Left lobe of liver (tissue), 2 donors: ENCODE measurements at regions not wholly inside any gene's neighbourhood (a gene's known extent, or its start where the extent isn't known, plus 50 kb on each side); places are given as distances from the start of the nearest gene placed in this dataset.

Source experiments
- ATAC-seq: fragments of 200-7000 bp; cut with Tn5 transposase; one replicate; pipeline ENCODE4 v1.9.1; 2020; ENCODE audit warnings: mild to moderate bottlenecking, moderate library complexity
- DNase-seq: peaks from one replicate; pipeline ENCODE4 v3.0.0-alpha.2; 2020; ENCODE audit warnings: low spot score
- donor health status: DM: no; HTN: no; CAD: no; lungs with moderate emphysema.
- donor health status: DM: no; HTN: yes; CAD: no.

DNA sequence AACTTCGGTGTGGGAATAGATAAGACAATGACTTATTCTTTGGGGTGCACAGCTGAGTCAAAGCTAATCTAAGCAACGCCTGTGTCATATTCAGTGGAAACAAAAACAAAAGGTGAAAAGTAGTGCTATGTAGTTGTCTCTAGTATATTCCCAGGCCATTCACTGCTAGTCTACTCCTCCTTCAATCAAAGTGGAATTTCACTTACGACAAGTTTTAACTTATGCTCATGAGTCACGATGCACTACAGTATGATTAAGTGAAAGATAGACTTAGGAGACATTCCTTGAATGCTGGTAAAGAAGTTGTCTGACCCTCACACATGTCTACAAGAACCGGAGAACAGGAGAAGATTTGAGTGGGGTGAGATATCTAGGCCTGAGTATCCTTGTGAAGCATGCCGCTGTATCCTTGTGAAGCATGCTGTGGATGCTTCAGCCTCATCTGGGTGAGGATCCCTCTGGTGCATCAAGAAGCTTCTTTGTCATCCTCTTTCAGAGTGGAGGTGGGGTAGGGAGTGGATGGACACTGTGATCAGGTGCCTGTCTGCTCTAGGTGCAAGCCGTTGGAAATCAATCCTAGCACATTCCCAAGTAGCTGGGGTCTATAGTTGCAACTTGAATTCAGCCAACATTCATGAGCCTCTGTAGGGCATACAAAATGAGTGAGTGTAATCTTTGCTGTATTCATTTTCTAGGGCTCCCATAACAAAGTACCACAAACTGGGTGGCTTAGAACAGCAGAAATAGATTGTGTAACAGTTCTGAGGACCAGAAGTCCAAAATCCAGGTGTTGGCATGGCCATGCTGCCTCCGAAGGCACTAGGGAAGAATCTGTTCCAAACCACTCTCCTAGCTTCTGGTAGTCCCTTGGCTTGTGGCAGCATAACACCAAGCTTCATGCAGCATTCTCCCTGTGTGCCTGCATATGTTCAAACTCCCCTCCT, 173.5 kb upstream of the FN1 start:
- no peak for DNase-seq
- ATAC-seq = peak; percentile 88

DNA sequence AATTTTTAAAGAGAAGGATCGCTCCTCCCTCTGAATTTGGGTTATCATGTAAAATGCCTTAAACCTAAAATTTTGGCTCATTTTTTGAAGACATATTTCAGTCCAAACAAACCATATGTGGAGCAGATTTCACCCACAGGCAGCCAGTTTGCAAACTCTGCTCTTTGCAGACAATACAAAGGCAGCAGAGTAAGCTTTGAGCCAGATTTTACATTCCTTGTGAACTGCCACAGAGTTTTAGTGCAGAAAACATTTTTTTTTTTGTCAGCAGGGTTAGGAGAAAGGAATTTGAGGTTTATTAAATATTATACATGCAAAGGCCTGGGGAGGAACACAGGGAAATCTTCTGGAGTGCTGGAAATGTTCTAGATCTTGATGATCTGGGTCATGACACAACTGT, 171.9 kb upstream of the FN1 start:
- ATAC-seq = no peak
- no peak for DNase-seq

DNA sequence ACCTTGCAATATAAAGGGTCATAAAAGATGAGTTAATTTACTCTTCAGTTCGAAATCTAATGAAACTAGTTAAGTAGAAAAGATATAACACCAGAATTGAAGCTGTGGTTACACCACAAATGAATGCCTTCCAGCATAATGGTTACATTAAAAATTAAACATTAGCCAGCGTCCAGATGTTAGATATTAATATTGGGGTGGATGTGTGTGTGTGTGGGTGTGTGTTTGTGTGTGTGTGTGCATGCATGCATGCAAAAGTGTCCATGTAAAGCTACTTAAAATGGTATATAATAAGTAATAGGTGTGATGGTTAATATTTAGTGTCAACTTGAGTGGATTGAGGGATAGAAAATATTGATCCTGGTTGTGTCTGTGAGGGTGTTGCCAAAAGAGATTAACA, 170.4 kb upstream of the FN1 start:
- no peak for ATAC-seq

DNA sequence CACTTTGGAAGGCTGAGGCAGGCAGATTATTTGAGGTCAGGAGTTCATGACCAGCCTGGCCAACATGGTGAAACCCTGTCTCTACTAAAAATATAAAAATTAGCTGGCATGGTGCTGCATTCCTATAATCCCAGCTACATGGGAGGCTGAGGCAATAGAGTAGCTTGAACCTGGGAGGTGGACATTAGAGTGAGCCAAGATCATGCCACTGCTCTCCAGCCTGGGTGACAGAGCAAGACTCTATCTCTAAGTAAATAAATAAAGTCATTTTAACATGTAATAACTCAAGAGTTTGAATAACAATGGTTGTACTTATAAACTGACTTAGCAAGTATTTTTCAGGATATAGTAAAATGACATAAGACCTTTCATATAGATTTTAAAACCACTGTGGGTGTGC, 169.3 kb upstream of the FN1 start:
- ATAC-seq (peak; percentile 29), DNase-seq (no peak)

More for the DNA sequence above, 170.4 kb upstream of the FN1 start:
- DNase-seq = no peak

DNA sequence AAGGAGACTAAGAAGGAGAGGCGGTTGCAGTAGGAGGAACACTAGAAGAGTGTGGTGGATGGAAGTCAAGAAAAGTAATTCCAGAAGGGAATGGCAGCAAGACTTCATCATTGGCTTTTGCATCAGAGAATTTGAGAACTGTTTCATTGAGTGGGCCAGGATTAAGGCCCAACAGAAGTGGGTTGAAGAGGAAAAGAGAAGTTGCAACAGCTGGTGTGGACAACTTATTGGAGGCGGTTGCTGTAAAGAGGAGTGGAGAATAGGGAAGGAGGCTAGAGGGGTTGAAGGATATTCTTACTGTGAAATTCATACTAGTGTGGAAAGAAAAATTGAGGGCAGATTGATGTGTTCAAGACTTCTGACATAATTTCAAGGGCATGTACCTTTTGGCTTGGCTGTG, 168.7 kb upstream of the FN1 start:
- no peak for DNase-seq
- ATAC-seq = no peak

DNA sequence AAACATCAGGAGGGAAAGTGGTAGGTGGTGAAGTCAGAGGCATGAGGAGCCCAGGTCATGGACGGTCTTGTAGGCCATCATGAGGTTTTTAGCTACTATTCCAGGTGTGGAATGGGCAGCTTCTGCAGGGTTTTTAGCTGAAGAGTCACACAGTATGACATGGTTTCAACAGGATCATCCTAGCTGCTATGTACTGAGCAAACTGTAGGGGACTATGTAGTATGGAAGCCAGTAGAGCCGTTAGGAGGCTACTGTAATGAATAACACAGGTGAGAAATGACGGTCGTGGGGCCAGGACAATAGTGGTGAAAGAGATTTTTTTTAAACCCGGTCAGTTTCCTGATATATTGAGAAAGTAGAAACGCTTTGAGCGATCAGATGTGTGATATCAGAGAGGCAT, 167.6 kb upstream of the FN1 start:
- no peak for DNase-seq
- no peak for ATAC-seq

DNA sequence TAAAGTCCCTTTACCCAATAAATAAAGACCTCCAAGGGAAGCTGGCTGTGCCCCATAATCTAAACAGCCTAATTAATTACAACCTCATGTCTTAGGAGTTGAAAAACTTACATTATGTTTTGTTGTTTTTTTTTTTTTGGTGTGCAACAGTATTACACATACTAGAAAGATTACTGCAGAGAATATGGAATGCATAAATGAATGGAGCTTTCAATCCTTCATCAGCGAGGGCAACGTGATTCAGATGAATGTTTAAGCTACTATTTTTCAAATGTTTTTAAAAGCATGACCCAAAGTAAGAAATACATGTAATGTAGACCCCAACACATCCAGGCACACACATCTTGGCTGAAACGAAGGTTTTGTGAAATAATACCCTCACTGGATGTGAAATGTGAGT, 167.1 kb upstream of the FN1 start:
- no peak for ATAC-seq
- DNase-seq = no peak

DNA sequence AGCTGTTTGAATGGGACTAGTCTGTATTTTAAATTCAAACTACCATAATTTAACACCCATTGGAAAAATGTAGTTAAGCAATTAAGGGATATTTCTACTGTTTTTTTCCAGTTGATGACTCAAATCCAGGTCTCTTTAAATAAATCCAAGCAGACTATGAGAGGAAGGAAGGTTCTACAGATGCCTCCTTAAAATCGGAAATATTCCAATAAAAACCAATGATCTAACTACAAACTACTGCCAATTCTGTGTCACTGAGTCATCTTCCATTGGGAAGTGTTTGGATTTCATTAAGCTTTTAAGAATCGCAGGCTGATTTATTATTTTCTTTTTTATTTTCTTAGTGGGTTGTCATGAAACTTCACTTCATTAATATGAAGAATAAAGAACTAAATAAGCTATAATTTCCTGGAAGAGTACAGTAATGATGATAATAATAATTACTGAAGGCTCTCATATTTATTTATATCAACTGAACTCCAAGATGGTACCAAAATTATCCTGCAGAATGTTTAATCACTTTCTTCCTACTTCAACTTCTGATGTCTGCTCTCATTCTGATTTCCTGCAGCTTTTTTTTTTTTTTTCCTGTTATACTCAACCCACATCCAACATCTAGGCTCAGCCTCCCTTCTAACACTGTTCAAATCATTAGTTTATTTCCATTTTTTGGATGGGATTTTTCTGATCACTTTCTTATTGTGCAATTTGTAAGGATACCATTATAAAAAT, 166.3 kb upstream of the FN1 start:
- DNase-seq (no peak), ATAC-seq (no peak)

DNA sequence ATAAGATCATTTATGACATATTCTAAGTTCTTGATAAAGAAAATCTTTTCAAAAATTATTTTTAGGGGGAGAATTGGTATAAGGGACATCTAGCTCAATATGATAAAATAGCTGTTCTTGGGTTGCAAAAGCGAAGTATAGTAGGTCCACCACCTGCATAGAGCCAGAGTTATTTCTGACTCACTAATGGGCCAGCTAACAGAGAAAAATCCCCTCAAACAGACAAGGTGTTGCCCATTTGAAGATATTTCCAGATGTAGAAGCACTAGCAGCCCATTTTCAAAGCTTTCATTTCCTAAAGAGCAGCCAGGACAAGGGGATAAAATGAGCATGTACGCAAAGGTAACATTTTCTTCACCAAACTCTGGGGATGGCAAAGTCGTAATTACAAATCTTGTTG, 165.7 kb upstream of the FN1 start:
- DNase-seq (no peak), ATAC-seq (no peak)

DNA sequence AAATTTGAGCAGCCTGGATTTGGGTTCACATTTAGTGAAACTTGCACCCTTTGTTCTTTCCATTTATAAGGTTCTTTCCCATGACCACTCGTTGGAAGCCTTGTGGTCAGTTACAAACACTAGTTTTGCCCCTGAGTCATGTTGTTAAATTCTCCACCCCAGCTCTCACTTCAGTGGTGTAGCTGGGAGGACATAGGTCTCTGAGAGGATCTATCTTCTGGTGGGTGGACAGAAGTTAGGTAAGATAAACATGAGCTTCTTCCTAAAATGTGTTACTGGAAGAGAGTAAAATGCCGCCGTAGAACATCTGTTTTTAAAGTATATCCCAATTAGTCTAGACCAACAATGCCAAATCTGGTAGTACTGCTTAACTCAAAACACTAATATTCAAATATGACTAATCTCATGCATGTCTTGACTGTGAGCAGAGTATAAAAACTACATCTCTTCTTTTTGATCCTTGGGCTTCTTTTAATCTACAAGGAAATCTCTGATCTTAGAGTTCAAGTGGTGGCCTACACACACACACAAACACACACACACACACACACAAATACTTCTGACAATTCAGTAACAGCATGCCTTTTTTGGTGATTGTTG, 162.6 kb upstream of the FN1 start:
- DNase-seq (no peak), ATAC-seq (no peak)

DNA sequence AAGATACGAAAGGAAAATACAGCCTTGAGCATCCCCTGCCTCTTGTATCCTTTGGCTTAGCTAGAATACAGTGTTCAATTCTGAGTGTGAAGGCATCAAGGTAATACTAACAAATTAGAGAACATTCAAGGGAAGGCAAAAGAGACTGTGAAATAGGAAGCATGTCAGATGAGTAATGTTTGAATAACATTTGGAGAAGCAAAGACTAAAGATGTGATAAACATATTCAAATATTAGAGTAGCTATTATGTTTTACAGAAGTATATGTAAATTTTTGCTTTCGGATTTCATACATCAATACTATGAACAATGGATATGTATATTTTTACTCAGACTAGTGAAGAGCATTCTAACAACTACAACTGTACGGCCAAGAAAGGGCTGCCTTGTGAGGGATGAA, 161.7 kb upstream of the FN1 start:
- ATAC-seq = no peak

DNA sequence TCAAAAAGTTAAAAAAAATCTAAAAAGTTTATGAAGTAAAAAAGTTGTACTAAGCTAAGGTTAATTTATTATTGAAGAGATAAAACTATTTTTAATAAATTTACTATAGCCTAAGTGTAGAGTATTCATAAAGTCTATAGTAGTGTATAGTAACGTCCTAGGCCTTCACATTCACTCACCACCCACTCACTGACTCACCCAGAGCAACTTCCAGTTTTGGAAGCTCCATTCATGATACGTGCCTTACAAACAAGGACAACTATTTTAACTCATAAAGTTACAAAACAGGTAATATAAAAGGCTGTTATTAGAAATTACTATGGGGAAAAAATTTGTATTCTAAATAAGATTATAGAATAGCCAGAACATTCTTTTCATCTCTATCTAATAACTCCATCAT, 158.9 kb upstream of the FN1 start:
- ATAC-seq (no peak), DNase-seq (no peak)

More for the DNA sequence above, 161.7 kb upstream of the FN1 start:
- no peak for DNase-seq

DNA sequence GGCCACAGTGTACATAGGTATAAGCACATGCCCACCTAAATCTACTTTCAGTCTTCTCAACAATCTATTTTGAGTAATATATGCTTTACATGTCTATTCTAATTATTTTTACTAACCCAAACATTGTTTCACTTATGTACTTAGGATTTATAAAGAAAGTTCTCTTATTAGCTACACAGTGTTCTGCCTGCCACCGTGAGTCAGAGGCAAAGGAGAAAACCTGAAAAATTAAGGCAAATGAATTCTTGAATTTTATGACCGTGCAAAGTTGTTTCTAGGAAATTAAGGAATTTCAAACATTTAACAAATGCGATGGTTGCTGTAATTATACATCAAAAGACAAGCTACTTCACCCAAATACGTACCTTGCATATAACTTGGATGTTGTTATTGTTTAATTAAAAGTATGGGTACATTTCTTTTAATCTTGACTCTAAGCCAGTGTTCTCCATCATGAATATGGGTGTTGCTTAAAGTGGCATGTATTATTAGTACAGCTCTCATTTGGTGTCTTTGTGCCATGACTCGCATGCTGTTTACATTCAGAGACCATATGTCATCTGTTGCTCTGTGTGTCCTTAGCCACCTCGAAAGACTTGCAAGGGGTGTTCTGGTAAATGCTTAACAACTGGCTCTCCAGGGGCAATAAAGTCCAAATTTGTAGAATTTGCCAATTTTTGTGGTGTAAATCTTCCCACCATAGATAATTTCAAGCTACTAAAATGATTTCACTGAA, 154.3 kb upstream of the FN1 start:
- ATAC-seq = no peak

DNA sequence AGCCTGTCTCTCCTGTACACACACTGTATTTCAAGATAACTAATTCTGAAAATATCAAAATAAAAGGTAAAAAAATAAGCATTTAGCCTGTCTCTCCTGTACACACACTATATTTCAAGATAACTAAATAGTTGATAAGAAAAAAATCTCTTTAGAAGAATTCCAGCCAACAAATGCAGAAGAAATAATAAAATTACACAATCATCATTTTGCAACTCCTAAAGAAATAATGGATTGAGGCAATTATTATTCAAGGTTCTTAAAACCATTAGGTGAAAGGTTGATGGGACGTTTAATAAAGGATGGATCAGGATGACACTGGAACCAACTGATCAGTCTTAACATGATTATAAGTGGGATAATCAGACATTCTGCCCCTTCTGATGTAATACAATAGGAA, 148.0 kb upstream of the FN1 start:
- ATAC-seq (no peak), DNase-seq (no peak)

More for the DNA sequence above, 154.3 kb upstream of the FN1 start:
- DNase-seq = no peak

DNA sequence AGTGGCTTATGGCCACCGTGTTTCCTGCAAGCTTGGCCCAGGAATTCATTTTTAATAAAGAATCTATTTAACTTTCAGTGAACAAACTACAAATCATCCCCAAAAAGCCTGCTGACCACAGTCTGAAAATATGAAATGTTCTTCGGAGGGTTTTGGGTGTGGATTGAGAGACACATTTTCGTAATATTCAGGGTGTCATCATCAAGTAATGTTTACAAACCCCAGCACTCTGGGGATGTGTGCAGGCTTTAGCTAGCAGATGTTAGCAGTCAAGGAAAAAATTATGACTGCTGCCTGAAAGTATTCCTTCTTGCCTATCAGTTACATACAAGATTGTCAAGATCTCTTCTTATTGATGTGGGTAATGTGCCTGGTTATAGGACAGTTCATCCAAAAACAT, 143.9 kb upstream of the FN1 start:
- no peak for DNase-seq
- ATAC-seq = no peak

DNA sequence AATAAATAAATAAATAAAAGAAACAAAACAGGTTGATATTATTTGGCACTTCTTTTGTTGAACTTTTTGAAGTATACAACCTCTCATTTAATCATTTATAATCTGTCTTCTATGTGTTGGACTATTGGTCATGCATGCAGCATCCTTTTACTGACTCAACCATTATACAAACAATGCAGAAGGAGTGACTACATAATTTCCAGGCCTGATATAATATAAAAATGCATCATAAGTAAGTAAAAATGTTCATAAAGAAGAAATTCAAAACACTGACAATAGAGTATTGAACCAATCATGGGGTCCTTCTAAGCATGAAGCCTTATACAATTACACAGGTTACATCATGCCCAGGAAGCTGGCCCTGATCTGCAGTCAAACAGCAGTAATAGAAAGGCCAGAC, 141.5 kb upstream of the FN1 start:
- ATAC-seq = no peak
- no peak for DNase-seq

DNA sequence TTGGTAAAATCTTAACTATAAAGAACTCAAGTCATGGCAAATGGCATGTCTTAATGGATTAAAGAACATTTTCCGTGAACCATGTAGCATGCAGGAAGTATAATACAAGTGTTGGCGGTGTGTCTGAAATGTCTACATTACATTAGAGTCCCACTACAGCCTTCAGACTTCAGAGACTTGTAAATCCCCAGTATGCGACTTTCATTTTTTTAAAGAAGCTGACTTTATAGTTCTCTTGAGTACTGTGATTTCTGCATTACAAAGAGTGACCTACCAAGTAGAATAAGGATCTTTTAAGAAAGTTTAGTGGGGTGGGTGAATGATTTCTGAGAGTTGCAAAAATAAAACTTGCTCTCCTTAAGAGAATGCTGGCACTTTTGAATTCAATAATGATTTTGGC, 140.7 kb upstream of the FN1 start:
- no peak for DNase-seq
- no peak for ATAC-seq

DNA sequence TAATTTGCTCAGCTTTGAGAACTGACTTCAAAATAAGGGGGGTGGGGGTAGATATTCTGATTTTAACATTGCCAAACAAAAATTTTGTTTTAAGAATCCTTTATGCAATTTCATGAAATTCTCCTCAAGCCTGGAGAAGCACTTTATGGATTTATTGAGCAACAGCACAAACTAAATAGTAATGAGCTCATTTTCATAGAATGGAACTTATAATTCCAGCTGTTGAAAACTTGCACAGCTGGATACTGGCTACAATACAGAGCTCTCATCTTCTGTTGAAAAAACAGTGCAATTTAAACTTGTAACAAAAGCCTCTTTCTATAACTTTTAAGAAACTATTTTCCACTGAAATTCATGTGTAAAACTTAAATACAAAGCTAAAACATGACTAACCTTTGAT, 137.6 kb upstream of the FN1 start:
- no peak for DNase-seq

DNA sequence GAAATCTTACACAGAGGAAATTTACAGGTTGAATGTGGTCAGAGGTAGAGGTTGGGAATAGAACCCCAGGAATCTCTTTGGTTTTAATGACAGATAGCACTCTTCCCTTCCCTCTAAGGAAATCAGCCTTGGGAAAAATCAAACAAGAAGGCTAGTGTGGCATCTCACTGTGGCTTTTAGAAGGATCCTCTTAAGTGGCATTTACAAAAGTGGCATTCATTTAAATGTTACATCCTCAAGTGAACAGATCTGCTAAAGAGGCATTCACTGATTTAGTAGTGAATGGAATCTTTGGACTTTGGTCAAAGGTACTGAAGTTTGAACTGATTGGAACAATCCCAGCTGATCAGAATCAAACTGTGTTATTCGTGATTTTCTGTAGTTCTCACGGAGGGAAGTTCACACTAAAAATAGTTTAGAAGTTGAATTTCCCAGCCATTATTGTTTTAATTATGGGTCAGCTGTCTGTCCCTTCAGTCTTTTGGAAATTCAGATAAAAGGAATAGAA, 136.5 kb upstream of the FN1 start:
- peak; percentile 89 for ATAC-seq
- no peak for DNase-seq

More for the DNA sequence above, 137.6 kb upstream of the FN1 start:
- no peak for ATAC-seq

DNA sequence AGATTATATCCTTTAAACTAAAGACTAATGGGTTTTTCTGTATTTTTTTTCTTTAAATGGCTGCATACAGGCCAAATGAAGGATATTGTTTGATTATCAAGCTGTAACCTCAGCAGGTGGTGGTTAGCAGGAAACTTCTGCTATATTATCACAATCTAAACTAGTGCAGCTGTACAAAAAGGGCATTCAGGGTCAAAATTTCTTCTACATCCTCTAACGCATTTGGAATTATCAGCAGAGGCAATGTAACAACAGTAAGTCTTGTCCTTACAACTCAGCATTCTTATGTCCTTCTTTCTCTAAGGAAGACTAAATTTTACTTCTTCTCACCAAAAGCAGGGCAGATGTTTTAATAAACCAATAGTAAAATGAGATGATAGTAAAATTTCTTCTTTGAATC, 135.8 kb upstream of the FN1 start:
- ATAC-seq = no peak
- no peak for DNase-seq

DNA sequence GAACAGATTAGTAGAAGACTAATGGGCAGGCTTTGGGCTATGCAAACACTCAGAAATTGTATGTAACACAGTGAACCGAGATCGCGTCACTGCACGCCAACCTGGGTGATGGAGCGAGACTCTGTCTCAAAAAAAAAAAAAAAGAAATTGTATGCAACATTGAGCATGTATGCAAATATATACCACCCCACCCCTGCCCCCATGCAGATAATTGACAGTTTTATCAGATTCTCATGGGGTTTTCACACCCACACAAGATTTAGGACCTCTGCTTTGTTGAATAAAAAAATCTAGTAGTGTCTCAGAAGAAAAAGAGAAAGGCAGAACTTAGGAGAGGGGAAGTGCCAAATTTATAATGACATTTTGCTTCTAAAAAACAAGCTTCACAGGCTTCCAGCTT, 131.6 kb upstream of the FN1 start:
- DNase-seq (no peak), ATAC-seq (no peak)
